ENCODE measurements at regions not wholly inside any gene's neighbourhood (a gene's known extent, or its start where the extent isn't known, plus 50 kb on each side); places are given as distances from the start of the nearest gene placed in this dataset.

DNA sequence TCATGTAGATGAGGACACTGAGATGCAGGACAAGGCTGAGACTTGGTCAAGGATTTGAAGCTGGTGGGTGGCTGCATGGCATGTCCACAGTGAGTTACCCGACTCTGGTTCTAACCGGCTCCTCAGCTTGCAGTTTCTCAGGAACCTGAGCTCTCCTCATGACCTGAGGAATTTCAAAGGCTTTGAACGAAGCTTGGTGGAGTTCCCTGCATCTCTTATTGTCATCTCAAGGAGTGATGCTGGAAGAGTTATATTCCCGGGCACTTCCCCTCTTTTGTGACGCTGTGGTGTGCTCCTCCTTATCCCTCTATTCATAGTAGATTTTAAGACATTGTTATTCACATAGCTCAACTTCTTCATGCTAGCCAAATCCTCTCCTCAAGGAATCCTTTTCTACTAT is 500.1 kb upstream of the HTR2A start:
- TF ChIP-seq, protein P1, sequence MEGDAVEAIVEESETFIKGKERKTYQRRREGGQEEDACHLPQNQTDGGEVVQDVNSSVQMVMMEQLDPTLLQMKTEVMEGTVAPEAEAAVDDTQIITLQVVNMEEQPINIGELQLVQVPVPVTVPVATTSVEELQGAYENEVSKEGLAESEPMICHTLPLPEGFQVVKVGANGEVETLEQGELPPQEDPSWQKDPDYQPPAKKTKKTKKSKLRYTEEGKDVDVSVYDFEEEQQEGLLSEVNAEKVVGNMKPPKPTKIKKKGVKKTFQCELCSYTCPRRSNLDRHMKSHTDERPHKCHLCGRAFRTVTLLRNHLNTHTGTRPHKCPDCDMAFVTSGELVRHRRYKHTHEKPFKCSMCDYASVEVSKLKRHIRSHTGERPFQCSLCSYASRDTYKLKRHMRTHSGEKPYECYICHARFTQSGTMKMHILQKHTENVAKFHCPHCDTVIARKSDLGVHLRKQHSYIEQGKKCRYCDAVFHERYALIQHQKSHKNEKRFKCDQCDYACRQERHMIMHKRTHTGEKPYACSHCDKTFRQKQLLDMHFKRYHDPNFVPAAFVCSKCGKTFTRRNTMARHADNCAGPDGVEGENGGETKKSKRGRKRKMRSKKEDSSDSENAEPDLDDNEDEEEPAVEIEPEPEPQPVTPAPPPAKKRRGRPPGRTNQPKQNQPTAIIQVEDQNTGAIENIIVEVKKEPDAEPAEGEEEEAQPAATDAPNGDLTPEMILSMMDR (IDR thresholded peaks at IDR 0.05; ENCODE audit: extremely low read depth in 1 of 2, insufficient read depth in 1 of 2, low read depth in 1 of 2, low read length in 2 of 2), result no peak
- TF ChIP-seq POLR2AphosphoS5 (IDR thresholded peaks at IDR 0.05; ENCODE audit: insufficient read depth, low read depth, low read length) (no peak), EZH2 (IDR thresholded peaks at IDR 0.05; ENCODE audit: borderline replicate concordance, low read depth, low read length, severe bottlenecking) (no peak), POLR2A (IDR thresholded peaks at IDR 0.05; ENCODE audit: low read depth, low read length) (no peak), GATA2 (IDR thresholded peaks at IDR 0.05; ENCODE audit: insufficient read depth, insufficient read length, low read depth, low read length) (no peak), MYC (IDR thresholded peaks at IDR 0.05; ENCODE audit: low read depth, low read length) (no peak), FOS (IDR thresholded peaks at IDR 0.05; ENCODE audit: borderline replicate concordance, insufficient read depth, low read length) (no peak)
- TF ChIP-seq, protein P2, sequence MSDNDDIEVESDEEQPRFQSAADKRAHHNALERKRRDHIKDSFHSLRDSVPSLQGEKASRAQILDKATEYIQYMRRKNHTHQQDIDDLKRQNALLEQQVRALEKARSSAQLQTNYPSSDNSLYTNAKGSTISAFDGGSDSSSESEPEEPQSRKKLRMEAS (IDR thresholded peaks at IDR 0.05; ENCODE audit: insufficient read depth, insufficient read length), result no peak
